Right atrium auricular region (tissue), 2 donors: ENCODE measurements at regions not wholly inside any gene's neighbourhood (a gene's known extent, or its start where the extent isn't known, plus 50 kb on each side); places are given as distances from the start of the nearest gene placed in this dataset.

Source experiments
- DNase-seq: peaks from one replicate; pipeline ENCODE4 v3.0.0-alpha.2; 2019; ENCODE audit warnings: low spot score
- H3K27ac ChIP-seq, 2 donors: fragments of 200-600 bp; sonication (generic); 1 replicate in 1 of 2; 2 replicates in 1 of 2; pipeline ENCODE4 v1.5.1; 2016 to 2019
- H3K27me3 ChIP-seq, 2 donors: fragments of 200-600 bp; sonication (generic); one replicate each; pipeline versions ENCODE4 v1.5.1 to v1.6.0; 2017 to 2019
- H3K36me3 ChIP-seq: fragments of 200-600 bp; sonication (generic); one replicate; pipeline ENCODE4 v1.5.1; 2016
- H3K4me1 ChIP-seq, 2 donors: fragments of 200-600 bp; sonication (generic); one replicate each; pipeline versions ENCODE4 v1.5.1 to v1.6.0; 2017 to 2019
- H3K4me3 ChIP-seq, 2 donors: fragments of 200-600 bp; sonication (generic); 1 replicate in 1 of 2; 2 replicates in 1 of 2; pipeline ENCODE4 v1.5.1; 2017 to 2019; ENCODE audit warnings: mild to moderate bottlenecking in 1 of 2, moderate library complexity in 1 of 2
- H3K9me3 ChIP-seq, 2 donors: fragments of 200-600 bp; sonication (generic); one replicate each; pipeline ENCODE4 v1.5.1; 2019
- TF ChIP-seq, protein P1 (sequence below), 2 donors: fragments of 200-600 bp; sonication (generic); IDR thresholded peaks; one replicate each; pipeline ENCODE4 v1.5.1; 2019; ENCODE audit warnings: antibody characterized with exemption in 2 of 2

DNA sequence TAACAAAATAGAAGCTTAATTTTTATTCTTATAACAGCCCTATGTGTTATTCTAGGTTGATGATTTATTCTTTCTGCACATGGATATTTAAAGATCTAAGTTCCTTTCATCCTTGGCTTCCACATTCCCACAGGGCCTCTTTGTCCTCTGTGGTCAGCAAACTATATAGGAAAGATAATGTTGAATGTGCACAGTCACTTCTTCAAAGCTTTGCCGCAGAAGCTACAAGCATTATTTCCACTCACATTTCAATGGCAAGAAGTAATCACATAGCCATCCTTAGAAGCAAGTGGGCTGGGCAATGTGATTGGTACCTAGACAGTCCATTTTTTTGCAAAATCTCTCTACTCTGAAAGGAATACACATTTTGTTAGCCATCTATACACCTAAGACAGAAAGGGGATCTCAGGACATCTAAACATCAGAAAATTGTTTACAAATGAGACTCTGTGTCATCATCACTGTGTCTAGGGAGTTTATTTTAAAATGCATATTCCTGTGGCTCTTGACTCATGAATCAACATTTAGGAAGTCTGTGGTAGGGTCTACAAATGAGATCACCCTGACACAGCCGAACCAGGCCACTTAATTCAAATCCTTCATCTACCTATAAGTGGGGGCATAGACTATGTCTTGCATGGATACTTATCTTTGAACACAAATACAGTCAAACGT is 1060.5 kb downstream of the XPNPEP1 start:
- H3K4me3 ChIP-seq = no peak overlapping the region
- no peak for DNase-seq
- TF ChIP-seq, protein P1, sequence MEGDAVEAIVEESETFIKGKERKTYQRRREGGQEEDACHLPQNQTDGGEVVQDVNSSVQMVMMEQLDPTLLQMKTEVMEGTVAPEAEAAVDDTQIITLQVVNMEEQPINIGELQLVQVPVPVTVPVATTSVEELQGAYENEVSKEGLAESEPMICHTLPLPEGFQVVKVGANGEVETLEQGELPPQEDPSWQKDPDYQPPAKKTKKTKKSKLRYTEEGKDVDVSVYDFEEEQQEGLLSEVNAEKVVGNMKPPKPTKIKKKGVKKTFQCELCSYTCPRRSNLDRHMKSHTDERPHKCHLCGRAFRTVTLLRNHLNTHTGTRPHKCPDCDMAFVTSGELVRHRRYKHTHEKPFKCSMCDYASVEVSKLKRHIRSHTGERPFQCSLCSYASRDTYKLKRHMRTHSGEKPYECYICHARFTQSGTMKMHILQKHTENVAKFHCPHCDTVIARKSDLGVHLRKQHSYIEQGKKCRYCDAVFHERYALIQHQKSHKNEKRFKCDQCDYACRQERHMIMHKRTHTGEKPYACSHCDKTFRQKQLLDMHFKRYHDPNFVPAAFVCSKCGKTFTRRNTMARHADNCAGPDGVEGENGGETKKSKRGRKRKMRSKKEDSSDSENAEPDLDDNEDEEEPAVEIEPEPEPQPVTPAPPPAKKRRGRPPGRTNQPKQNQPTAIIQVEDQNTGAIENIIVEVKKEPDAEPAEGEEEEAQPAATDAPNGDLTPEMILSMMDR (IDR thresholded peaks at IDR 0.05) = no peak
- no peaks in the 10 kb centered on the region for H3K4me1 ChIP-seq
- no peaks in the 10 kb centered on the region for H3K27me3 ChIP-seq
- no peak overlapping the region for H3K27ac ChIP-seq
- H3K36me3 ChIP-seq = no peaks in the 10 kb centered on the region
- H3K9me3 ChIP-seq = peaks cover 0 to 5% of the 10 kb centered on the region in 2 donors

DNA sequence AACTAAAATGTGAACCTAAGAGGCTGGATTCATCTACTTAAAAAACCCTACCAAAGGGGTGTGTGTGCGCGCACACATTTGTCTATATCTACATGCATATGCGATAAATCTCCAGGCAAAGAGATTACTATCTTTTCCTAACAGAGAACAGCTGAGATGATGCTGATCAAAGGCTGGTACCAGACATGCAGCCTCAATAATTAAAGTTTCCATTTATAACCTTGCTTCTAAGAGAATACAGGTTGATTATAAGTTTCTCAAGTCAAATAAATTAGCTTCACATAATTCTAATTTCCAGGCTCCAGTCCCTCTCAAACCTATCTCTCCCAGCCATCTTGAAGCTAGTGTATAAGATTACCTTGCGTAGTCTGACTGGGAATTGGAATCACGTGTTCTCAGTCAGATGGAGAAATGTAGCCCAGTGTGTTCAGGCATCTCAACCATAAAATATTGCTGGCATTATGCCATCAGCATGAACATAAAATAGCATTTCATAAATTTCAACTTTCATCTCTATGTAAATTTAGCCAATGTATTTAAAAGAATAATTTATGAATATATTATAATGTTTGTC is 1062.0 kb downstream of the XPNPEP1 start:
- Histone ChIP-seq H3K36me3 (no peaks in the 10 kb centered on the region), H3K4me3 (no peak overlapping the region), H3K27me3 (no peaks in the 10 kb centered on the region), H3K4me1 (no peaks in the 10 kb centered on the region), H3K9me3 (peaks cover 0 to 4% of the 10 kb centered on the region in 2 donors), H3K27ac (no peak overlapping the region)
- TF ChIP-seq, protein P1 (IDR thresholded peaks at IDR 0.05) = no peak
- no peak for DNase-seq

DNA sequence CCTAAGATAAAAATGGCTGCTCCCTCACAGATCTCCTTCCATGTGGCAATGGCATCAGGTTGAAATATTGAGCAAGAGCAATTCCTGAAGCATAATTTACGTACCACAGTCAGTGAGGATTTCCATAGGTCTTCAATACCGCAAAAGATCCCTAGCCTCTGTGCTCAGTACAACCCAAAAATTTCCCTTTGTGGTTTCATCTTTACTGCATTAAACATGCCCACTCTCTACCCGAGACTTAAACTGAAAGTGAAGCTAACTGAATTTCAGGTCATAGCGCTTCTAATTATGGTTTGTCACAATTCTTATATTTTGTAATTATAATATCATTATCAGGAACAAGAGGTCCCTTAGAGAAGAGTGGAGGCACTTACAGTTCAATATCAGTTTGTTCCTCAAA is 1071.1 kb downstream of the XPNPEP1 start:
- TF ChIP-seq, protein P1 (IDR thresholded peaks at IDR 0.05) = no peak
- H3K36me3 ChIP-seq = no peaks in the 10 kb centered on the region
- no peak overlapping the region for H3K4me3 ChIP-seq
- H3K9me3 ChIP-seq = no peaks in the 10 kb centered on the region
- DNase-seq = no peak
- no peak overlapping the region for H3K27ac ChIP-seq
- no peaks in the 10 kb centered on the region for H3K27me3 ChIP-seq
- no peaks in the 10 kb centered on the region for H3K4me1 ChIP-seq

DNA sequence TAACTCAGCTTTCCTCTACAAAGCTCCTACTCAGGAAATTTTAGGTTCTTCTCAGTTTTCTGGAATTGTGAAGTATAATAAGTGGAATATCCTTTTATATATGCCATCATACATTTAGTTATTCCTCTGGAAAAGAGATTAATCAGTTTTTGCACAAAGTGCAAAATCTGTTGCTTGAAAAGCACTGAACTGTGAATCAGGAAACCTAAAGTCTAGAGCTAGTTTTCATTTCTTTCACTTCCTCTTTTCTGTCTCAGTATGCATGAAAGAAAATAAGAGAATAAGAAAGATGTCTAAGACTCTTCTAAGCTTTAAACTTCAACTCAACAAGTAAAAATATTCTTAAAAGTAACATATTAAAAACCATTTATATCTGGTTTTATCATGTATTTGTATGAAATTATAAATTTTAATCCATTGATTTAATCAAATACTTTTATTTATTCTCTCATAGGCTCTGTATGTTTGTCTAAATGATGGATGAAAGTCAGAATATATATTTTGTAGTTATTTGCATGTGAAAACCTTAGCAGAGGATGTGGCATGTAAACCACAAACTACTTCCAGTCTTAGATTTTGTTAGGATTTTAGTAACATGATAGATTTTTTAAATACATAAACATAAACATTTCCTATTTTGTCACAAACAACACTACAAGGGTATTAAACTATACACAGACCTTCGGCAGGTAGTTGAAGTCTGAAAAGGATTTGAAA is 1073.0 kb downstream of the XPNPEP1 start:
- TF ChIP-seq, protein P1 (IDR thresholded peaks at IDR 0.05) = no peak
- H3K9me3 ChIP-seq = no peaks in the 10 kb centered on the region
- H3K27me3 ChIP-seq = no peaks in the 10 kb centered on the region
- H3K27ac ChIP-seq = no peak overlapping the region
- H3K4me1 ChIP-seq = no peaks in the 10 kb centered on the region
- no peaks in the 10 kb centered on the region for H3K36me3 ChIP-seq
- DNase-seq = no peak
- H3K4me3 ChIP-seq = no peak overlapping the region

DNA sequence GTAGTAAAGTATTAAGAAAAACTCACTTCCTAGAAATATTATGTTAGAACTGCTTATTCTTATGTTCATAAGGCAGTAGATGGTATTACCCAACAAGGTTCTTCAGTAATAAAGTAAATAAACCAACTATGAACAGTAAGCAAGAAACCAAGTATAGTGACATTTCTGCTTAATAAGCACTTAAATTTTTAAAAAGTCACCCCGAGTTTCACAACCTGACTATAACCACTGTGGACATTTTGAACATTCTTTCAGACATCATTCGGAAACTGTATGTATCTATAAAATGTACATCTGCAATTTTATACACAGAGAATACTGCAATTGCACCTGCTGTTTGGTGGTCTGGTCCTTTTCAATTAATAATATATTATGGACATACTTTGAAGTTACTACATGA is 1073.6 kb downstream of the XPNPEP1 start:
- no peak for DNase-seq
- Histone ChIP-seq H3K27me3 (no peaks in the 10 kb centered on the region), H3K4me1 (no peaks in the 10 kb centered on the region), H3K27ac (no peak overlapping the region), H3K4me3 (no peak overlapping the region), H3K9me3 (no peaks in the 10 kb centered on the region), H3K36me3 (no peaks in the 10 kb centered on the region)
- TF ChIP-seq, protein P1 (IDR thresholded peaks at IDR 0.05) = no peak
